ENCODE measurements at regions not wholly inside any gene's neighbourhood (a gene's known extent, or its start where the extent isn't known, plus 50 kb on each side); places are given as distances from the start of the nearest gene placed in this dataset.

DNA sequence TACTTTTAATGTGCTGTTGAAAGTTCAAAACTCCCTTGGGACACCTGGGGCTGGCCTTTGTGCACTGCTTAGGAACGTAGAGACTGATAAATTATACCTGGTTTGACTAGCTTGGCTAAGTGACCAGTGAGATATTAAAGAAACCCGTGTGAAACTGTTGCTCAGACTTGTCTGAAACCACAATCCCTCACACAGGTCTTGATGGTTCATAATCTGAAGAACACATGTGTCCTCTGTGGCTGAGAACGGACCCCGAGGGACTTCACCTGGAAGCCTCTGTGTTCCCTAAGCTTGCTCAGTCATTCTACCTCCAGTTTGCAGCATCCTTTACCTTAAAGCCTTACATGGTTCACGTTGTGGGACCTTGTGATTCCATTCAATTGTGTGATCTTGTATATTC is 218.8 kb downstream of the CBLN2 start:
- no peaks in the 10 kb centered on the region for H3K4me1 Mint-ChIP-seq

DNA sequence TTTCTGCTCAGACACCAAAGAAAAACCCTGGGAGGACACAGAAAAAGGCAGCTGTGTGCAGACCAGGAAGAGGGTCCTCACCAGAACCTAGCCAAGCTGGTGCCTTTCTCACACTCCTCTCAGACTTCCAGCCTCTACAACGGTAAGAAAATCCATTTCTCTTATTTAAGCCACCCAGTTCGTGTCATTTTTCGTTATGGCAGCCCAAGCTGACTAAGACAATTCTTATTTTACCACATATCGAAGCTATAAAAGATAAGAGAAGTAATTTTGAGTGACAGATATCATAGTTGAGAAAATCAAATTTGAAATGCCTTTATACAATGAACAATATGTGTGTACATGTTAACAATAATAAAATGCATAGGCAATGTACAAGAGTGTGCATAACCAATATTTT is 219.5 kb downstream of the CBLN2 start:
- no peak for ATAC-seq (ENCODE audit: low read depth in 2 of 2)
- DNase-seq, result no peak
- no peaks in the 10 kb centered on the region for H3K4me1 Mint-ChIP-seq

More for the DNA sequence above, 218.8 kb downstream of the CBLN2 start:
- DNase-seq (no peak), ATAC-seq (ENCODE audit: low read depth in 2 of 2) (no peak)
- no peak overlapping the region for H3K4me3 Mint-ChIP-seq
- no peaks in the 10 kb centered on the region for H3K27me3 Mint-ChIP-seq
- no peaks in the 10 kb centered on the region for H3K36me3 Mint-ChIP-seq
- H3K9me3 Mint-ChIP-seq, result peaks cover 0 to 4% (median 0%) of the 10 kb centered on the region in 7 donors
- no peak overlapping the region for H3K27ac Mint-ChIP-seq

DNA sequence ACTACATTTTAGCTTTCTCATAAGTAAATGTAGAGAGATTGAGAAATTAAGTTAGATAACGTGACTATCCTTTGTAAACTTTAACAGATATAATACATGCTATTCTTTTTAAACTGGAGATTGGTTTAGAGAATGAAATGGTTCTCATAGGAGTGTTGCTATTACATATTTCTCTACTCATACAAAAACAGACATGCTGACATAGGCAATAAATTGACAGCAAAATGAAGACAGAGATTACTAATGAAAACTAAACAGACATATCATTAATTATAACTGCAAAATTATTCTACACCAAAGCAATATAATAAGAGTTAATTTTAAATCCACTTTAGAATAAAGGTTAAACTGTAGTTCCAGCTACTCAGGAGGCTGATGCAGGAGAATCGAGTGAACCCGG is 227.6 kb downstream of the CBLN2 start:
- H3K27ac Mint-ChIP-seq, result no peak overlapping the region
- ATAC-seq (ENCODE audit: low read depth in 2 of 2) (no peak), DNase-seq (no peak)
- no peaks in the 10 kb centered on the region for H3K36me3 Mint-ChIP-seq
- no peaks in the 10 kb centered on the region for H3K27me3 Mint-ChIP-seq
- H3K4me3 Mint-ChIP-seq, result no peak overlapping the region
- no peaks in the 10 kb centered on the region for H3K4me1 Mint-ChIP-seq
- H3K9me3 Mint-ChIP-seq, result peaks cover 0 to 6% (median 0%) of the 10 kb centered on the region in 7 donors

More for the DNA sequence above, 219.5 kb downstream of the CBLN2 start:
- Mint-ChIP-seq H3K4me3 (no peak overlapping the region), H3K27me3 (no peaks in the 10 kb centered on the region), H3K27ac (no peak overlapping the region), H3K36me3 (no peaks in the 10 kb centered on the region), H3K9me3 (peaks cover 0 to 4% (median 0%) of the 10 kb centered on the region in 7 donors)

DNA sequence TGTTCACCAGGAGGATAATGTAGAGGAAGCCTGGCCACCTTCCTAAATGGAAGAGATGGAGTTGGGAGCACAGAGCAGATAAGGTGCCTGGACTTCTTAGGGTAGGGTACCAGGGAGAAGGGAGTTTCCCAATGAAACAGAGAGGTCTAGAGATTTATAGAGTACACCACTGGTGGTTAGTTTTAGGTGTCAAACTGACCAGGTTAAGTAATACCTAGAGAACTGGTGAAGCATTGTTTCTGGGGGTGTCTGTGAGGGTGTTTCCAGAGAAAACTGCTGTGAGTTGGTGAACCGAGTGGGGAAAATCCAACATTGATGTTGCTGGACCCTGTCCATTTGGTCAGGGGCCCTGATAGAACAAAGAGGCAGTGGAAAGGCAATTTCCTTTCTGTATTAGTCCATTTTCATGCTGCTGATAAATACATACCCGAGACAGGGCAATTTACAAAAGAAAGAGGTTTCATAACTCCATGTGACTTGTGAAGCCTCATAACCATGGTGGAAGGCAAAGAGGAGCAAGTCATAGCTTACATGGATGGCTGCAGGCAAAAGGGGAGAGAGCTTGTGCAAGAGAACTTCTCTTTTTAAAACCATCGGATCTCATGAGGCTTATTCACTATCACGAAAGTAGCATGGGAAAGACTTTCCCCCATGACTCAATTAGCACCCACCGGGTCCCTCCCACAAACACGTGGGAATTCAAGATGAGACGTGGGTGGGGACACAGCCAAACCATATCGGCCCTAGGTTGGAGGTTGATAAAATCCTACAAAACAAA is 260.8 kb downstream of the CBLN2 start:
- no peak for DNase-seq
- H3K36me3 Mint-ChIP-seq, result no peaks in the 10 kb centered on the region
- peaks cover 0 to 9% (median 3%) of the 10 kb centered on the region in 7 donors for H3K9me3 Mint-ChIP-seq
- H3K4me1 Mint-ChIP-seq, result no peaks in the 10 kb centered on the region
- H3K4me3 Mint-ChIP-seq, result no peak overlapping the region
- ATAC-seq (ENCODE audit: low read depth in 2 of 2), result no peak
- no peaks in the 10 kb centered on the region for H3K27me3 Mint-ChIP-seq
- H3K27ac Mint-ChIP-seq, result no peak overlapping the region

DNA sequence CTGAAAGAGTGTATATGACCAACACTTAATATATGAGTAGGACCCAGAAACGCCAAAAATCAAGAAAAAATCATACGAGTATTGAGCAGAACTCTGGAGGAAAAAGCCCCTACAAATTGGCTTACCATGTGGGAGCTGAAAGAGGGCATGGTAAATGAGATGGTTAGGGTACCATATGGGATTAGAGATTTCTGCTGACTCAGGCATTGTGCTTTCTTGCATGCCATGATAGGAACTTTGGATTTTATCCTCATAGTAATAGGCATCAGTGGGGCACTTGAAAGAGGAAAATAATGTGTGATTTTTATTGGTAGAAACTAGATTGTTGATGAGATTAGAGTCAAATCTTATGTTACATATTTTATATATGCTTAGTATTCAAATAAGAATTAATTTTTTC is 271.1 kb downstream of the CBLN2 start:
- Mint-ChIP-seq H3K4me1 (no peaks in the 10 kb centered on the region), H3K27ac (no peak overlapping the region), H3K36me3 (peaks cover 0 to 4% of the 10 kb centered on the region in 2 donors), H3K9me3 (peaks cover 3 to 18% (median 7%) of the 10 kb centered on the region in 7 donors), H3K27me3 (no peaks in the 10 kb centered on the region), H3K4me3 (no peak overlapping the region)
- ATAC-seq (ENCODE audit: low read depth in 2 of 2) (no peak), DNase-seq (no peak)

DNA sequence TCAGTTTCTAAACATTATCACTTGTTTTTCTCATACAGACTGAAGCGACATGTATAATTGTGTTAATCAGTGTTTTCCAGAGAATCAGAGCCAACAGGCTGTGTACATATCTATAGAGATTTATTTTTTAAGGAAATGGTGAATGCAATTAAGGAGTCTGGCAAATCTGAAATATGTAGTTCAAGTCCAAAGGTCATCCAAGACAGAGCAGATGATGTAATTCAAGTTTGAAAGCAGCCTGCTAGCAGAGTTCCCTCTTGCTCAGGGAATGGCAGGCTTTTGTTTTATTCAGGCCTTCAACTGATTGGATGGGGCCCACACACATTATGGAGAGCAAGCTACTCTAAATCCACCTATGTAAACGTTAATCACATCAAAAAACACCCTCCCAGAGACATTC is 282.6 kb downstream of the CBLN2 start:
- H3K4me1 Mint-ChIP-seq, result no peaks in the 10 kb centered on the region
- H3K27me3 Mint-ChIP-seq, result no peaks in the 10 kb centered on the region
- no peak for ATAC-seq (ENCODE audit: low read depth in 2 of 2)
- peaks cover 0 to 5% (median 0%) of the 10 kb centered on the region in 7 donors for H3K9me3 Mint-ChIP-seq
- DNase-seq, result no peak
- H3K27ac Mint-ChIP-seq, result no peak overlapping the region
- no peak overlapping the region for H3K4me3 Mint-ChIP-seq
- H3K36me3 Mint-ChIP-seq, result no peaks in the 10 kb centered on the region

DNA sequence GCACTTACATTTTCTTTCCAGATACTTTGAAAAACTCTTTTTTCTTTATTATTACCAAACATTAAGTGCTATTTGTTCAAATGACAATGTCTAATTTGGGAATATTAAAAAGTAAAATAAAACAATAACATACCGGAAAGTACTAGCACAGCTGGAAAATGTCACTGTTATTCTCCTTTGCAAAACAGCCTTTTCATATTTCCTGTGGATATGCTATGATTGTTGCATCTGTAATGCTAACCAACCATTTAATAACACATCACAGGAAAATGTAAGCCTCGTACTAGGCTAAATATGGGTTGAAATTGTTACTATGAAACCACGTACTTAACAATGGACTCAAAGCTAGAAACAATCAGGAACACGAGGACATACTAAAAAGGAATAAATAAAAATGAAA is 298.1 kb downstream of the CBLN2 start:
- DNase-seq (no peak), ATAC-seq (ENCODE audit: low read depth in 2 of 2) (no peak)
- no peaks in the 10 kb centered on the region for H3K27me3 Mint-ChIP-seq
- no peak overlapping the region for H3K27ac Mint-ChIP-seq
- H3K4me3 Mint-ChIP-seq, result no peak overlapping the region
- no peaks in the 10 kb centered on the region for H3K36me3 Mint-ChIP-seq
- H3K9me3 Mint-ChIP-seq, result peaks cover 0 to 6% (median 0%) of the 10 kb centered on the region in 7 donors
- H3K4me1 Mint-ChIP-seq, result no peaks in the 10 kb centered on the region

DNA sequence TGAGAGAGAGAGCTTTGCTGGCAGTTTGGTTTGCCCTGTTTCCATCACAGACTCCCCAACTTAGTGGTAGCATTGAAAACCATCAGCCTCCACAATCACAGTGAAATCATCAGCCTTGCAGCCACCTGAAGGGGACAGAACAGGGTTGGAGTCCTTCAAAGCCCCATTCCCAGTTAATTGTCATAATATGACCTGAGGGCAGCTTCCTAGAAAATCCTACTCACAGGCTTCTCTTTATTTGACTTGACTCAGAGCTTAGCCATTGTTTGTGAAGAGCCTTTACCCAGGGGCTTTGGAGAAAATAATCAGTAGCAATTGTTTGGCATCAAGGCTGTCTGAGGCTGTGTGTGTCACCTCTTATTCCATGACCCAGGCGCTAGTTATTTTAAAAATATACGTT is 308.7 kb downstream of the CBLN2 start:
- H3K27ac Mint-ChIP-seq, result no peak overlapping the region
- H3K27me3 Mint-ChIP-seq, result no peaks in the 10 kb centered on the region

DNA sequence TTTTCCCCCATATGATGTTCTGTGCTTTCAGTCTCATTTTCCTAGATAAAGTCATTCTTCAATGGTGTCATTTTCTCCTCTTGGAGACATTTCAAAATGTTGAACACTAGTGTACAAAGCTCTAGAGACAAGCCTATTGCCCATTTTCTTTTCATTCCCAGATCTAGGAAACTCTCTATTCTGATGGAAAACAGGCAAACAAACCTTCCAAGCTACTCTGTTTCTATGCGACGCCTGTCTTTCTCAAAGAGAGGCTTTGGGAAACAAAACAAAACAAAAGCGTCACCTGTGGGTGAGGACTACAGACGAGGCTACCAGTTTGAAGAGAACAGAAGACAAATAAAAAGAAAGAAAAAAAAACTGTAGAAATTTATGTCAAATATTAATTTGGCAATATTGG is 311.0 kb downstream of the CBLN2 start:
- no peaks in the 10 kb centered on the region for H3K36me3 Mint-ChIP-seq
- H3K4me3 Mint-ChIP-seq, result no peak overlapping the region
- H3K27me3 Mint-ChIP-seq, result no peaks in the 10 kb centered on the region
- H3K27ac Mint-ChIP-seq, result no peak overlapping the region
- no peaks in the 10 kb centered on the region for H3K4me1 Mint-ChIP-seq
- DNase-seq (no peak), ATAC-seq (ENCODE audit: low read depth in 2 of 2) (no peak)
- H3K9me3 Mint-ChIP-seq, result peaks cover 0 to 4% (median 2%) of the 10 kb centered on the region in 7 donors

More for the DNA sequence above, 308.7 kb downstream of the CBLN2 start:
- Mint-ChIP-seq H3K36me3 (no peaks in the 10 kb centered on the region), H3K4me1 (no peaks in the 10 kb centered on the region), H3K4me3 (no peak overlapping the region), H3K9me3 (peaks cover 0 to 4% (median 2%) of the 10 kb centered on the region in 7 donors)
- DNase-seq, result no peak
- no peak for ATAC-seq (ENCODE audit: low read depth in 2 of 2)

DNA sequence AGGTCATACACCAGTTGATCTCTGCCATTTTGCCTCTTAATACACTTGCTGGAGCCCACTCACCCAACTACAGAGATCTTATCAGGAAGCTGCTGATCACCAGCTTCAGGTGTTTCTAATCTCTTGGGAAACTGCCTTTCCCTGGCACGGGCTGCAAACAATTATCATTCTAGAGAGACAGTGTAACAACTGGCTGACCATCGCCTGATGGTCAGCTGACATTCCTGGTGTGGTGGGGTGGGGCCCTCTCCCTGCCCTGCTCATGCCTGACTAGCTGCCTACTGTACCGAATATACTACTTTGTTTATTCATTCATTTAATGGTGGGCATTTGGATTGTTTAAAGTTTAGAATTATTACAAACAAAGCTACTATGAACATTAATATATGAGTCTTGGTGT is 311.5 kb downstream of the CBLN2 start:
- ATAC-seq (ENCODE audit: low read depth in 2 of 2), result no peak
- Mint-ChIP-seq H3K9me3 (peaks cover 0 to 4% (median 2%) of the 10 kb centered on the region in 7 donors), H3K4me3 (no peak overlapping the region), H3K27me3 (no peaks in the 10 kb centered on the region), H3K4me1 (no peaks in the 10 kb centered on the region), H3K27ac (no peak overlapping the region), H3K36me3 (no peaks in the 10 kb centered on the region)
- DNase-seq, result no peak

DNA sequence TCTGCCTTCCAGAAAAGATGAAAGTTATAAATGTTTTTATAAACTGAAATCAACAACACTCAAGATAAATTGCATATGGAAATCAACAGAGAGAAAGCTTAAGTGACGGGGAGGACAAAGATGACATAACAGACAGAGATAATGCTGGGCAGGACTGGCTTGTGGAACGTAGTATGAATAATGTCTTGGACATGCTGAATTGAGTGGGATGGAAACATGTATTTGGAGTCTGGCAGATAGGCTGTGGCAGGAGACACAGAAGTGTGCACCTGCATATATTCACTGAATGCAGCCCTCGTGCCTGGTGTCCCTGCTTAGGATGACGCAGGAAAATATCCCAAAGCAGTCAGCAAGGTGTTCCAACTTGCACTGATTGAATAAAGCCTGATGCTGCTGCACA is 318.2 kb downstream of the CBLN2 start:
- no peak overlapping the region for H3K4me3 Mint-ChIP-seq
- ATAC-seq (ENCODE audit: low read depth in 2 of 2) (no peak), DNase-seq (no peak)
- H3K36me3 Mint-ChIP-seq, result no peaks in the 10 kb centered on the region
- H3K27ac Mint-ChIP-seq, result no peak overlapping the region
- peaks cover 0 to 10% (median 3%) of the 10 kb centered on the region in 7 donors for H3K9me3 Mint-ChIP-seq
- no peaks in the 10 kb centered on the region for H3K27me3 Mint-ChIP-seq
- H3K4me1 Mint-ChIP-seq, result no peaks in the 10 kb centered on the region

DNA sequence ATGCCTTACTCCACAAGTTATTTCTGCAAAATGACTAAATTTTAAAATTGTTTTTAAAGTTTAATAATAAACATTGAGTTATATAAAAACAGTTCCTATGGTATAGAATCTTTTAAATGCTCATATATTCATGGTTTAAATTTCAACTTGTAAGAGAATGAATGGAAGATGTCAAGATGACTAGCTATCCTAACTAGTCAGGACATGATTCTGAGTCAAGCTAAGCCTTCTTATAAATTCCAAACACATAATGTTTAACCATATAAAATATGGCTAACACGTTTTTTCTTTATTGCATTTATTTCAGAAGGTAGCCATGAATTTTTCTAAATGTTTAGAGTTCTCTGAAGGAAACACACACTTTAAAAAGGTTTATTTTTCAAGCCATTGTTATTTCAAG is 320.4 kb downstream of the CBLN2 start:
- H3K27ac Mint-ChIP-seq, result no peak overlapping the region
- no peaks in the 10 kb centered on the region for H3K4me1 Mint-ChIP-seq
- ATAC-seq (ENCODE audit: low read depth in 2 of 2) (no peak), DNase-seq (no peak)
- peaks cover 0 to 10% (median 3%) of the 10 kb centered on the region in 7 donors for H3K9me3 Mint-ChIP-seq
- no peaks in the 10 kb centered on the region for H3K36me3 Mint-ChIP-seq
- no peaks in the 10 kb centered on the region for H3K27me3 Mint-ChIP-seq
- H3K4me3 Mint-ChIP-seq, result no peak overlapping the region

DNA sequence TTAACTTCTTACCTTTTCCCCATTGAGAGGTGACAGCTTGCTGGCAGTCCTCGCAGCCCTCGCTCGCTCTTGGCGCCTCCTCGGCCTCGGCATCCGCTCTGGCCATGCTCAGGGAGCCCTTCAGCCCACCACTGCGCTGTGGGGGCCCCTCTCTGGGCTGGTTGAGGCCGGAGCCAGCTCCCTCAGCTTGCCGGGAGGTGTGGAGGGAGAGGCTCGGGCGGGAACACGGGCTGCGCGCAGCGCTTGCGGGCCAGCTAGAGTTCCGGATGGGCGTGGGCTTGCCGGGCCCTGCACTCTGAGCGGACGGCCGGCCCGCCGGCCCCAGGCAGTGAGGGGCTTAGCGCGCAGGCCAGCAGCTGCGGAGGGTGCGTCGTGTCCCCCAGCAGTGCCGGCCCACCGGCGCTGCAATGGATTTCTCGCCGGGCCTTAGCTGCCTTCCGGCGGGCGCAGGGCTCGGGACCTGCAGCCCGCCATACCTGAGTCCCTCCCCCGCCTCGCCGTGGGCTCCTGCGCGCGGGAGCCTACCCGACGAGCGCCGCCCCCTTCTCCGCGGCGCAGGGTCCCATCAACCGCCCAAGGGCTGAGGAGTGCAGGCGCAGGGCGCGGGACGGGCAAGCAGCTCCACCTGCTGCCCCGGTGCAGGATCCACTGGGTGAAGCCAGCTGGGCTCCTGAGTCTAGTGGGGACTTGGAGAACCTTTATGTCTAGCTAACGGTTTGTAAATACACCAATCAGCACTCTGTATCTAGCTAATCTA is 335.0 kb downstream of the CBLN2 start:
- ATAC-seq (ENCODE audit: low read depth in 2 of 2) (no peak), DNase-seq (no peak)
- Mint-ChIP-seq H3K4me1 (no peaks in the 10 kb centered on the region), H3K9me3 (peaks cover 0 to 18% (median 6%) of the 10 kb centered on the region in 7 donors), H3K4me3 (no peak overlapping the region), H3K36me3 (no peaks in the 10 kb centered on the region), H3K27me3 (no peaks in the 10 kb centered on the region), H3K27ac (no peak overlapping the region)

DNA sequence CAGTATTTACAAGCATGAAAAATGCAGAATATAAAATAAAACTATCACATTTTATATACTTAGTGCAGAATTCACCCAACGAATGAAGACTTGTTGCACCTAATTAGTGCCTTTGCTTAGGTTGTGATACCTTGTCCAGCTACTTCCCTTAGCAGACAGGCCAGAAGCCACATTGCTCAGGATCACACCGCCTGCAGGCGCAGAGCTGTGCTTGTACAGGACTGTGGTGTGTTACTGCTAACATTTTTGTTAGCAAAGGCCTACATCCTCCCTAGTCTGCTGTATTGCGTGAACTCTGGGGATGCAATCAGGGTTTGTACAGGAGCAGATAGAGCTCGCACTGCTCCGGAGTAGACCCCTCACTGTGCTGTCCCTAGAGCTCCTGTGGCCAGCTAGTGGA is 336.9 kb downstream of the CBLN2 start:
- H3K4me1 Mint-ChIP-seq, result no peaks in the 10 kb centered on the region

More for the DNA sequence above, 336.9 kb downstream of the CBLN2 start:
- no peak for DNase-seq
- no peak for ATAC-seq (ENCODE audit: low read depth in 2 of 2)
- no peaks in the 10 kb centered on the region for H3K27me3 Mint-ChIP-seq
- H3K4me3 Mint-ChIP-seq, result no peak overlapping the region
- no peaks in the 10 kb centered on the region for H3K36me3 Mint-ChIP-seq
- no peak overlapping the region for H3K27ac Mint-ChIP-seq
- H3K9me3 Mint-ChIP-seq, result peaks cover 0 to 16% (median 5%) of the 10 kb centered on the region in 7 donors
